GM19452 (cell line): ENCODE measurements at regions not wholly inside any gene's neighbourhood (a gene's known extent, or its start where the extent isn't known, plus 50 kb on each side); places are given as distances from the start of the nearest gene placed in this dataset.

ENCODE experiments used
- ATAC-seq: cut with Tn5 transposase; IDR thresholded peaks from one replicate; pipeline ENCODE4 v1.9.1; 2021; ENCODE audit not compliant: unreplicated experiment

DNA sequence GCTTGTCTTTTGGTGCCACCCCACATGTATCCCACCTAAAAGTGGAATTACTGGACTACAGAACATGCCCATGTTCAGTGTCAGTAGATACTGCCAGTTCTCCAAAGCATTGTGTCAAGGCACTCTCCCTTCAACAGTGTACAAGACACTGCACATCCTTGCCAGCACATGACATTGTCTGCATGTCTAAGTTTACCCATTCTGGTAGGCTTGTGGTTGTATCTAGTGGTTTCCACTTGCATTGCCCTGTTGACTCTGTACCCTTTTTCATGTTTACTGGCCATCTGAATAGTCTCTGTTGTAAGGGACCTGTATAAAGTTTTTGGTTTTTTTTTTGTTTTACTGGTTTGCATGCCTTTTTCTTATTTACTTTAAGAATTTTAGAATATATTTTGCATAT, 222.4 kb upstream of the CNR1 start:
- ATAC-seq = no peak

DNA sequence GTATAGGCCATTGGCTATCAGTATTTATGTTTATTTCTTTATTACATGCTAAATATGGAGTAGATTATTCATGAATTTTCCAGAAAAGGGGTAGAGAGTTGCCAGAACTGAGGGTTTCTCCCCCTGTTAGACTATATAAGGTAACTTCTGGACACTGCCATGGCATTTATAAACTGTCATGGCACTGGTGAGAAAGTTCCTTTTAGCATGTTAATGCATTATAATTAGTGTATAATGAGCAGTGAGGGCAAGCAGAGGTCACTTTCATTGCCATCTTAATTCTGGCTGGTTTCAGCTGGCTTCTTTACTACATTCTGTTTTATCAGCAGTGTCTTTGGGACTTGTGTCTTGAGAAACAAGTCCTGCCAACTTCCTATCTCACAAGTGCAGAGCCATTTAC, 220.0 kb upstream of the CNR1 start:
- no peak for ATAC-seq

DNA sequence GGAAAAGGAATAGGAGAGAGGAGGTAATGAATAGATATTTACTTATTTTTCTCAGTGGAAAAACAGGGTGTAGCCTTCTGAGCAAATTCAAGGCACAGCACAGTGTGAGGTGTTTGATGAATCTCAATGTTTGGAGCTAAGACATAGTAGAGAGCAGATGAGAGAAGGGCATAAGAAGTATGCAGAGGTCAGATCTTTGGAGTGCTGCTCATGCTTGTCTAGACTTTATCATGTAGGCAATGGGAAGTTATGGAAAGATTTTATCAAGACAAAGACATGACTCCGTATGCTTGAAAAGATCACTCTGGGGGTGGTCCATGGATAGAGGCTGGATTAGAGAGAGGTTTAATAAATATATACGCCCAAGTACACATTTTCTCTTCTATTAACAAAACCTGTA, 217.0 kb upstream of the CNR1 start:
- no peak for ATAC-seq

GRCh38 chr6:88381289-88381642, 215.1 kb upstream of the CNR1 start:
- ATAC-seq = no peak

DNA sequence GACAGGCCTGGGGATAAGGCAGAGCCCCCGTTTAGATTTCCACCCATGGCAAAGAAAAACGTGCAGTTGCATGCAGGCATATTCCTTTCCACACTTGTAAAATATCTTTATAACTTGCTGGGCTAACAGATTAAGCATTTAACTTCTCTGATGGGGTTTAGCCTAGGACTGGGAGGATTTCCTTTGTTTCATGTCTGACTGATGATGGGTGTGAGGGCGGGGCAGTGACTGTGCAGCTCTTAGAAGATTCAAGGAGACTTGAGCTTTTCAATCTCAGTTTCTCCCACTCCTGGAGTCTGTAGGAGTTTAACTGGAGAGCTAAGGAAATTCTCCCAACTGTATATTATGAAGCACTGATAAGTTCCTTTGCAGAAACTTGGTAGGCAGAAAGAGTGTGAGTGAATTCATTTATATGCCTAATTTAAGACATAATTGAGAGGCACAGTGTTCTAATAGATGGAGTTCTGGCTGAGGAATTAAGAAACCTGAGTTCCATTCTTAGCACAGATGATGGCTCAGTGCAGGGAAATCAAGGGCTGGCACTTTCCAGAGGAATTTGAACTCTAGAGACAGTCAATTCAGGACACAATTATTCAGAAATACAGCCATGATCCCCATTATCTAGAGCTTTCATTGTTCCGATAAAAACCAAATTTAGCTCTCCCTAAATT, 214.6 kb upstream of the CNR1 start:
- ATAC-seq = no peak

GRCh38 chr6:88380083-88380482, 213.9 kb upstream of the CNR1 start:
- no peak for ATAC-seq

- no peak for ATAC-seq
Observed at GRCh38 chr6:88378639-88379038, 212.5 kb upstream of the CNR1 start.

DNA sequence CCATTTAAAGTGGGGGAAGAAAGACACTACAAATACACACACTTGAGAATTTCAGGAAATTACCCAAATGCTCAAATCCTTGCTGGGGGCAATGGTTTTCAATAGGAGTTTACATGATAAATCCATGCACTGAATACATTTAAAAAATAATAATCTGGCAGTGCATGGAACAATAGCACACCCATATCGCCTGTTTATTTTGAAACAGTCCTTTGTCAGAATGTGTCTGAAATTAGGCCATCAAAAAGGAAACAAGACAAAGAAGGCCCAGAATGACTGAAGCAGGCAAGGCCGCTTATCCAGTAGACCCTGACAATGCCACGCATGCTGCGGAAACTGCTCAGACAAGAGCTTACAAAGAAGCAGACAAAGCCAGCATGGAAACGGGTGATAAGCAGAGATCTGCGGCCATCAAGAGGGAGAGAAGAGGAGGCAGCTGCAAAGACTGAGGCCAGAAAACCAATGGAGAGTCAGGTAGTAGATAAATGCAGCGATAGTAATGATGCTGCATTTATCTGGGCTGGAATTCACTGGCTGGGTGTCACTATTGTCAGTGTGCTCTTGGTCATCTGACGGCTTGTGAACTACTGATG, 211.9 kb upstream of the CNR1 start:
- no peak for ATAC-seq

DNA sequence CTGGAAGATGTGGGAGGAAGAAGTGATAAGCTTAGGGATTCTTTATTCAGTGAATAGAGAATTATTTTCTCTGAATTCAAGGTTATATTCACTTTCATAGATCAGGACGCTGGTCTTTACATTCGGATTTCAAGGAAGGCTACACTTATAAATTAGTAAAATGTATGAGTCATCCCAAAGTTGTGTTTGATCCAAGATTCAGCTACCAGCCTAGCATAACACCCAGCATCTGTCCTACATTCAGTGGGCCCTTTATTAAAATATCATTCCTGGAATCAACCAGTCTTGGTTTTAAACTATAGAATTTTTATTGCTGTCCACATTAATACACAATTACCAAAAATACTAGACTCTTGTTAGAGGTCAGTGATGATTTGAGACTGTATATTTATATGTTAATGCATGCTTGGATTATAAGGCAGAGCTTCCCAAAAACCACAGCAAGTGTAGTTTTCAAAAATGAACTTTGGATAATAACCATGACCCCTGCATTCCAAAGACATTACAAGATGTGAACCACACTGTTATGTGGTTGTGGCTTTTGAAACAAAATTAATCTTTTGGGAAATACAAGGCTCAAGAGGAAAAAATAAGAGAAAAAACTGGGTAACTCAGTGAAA, 210.7 kb upstream of the CNR1 start:
- no peak for ATAC-seq

GRCh38 chr6:88376197-88376596, 210.1 kb upstream of the CNR1 start:
- ATAC-seq = no peak

DNA sequence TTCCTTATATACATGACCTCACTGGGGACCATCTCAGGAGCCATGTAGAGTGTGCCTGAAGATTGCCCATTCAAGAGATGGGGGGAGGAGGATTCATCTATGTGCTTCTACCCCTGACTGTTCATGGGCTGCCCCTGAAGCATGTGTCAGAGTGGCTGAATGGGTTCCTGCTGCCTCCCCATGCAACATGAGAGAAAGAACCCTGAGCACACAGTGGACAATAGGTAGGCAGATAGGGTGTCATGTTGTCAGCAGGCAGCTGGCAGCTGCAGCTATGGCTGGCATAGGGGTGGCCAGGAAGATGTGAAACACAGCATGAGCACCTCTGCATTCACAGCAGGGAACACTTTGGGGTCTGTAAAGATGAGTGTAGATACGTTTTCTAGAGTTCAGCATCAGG, 208.4 kb upstream of the CNR1 start:
- no peak for ATAC-seq

- ATAC-seq = no peak
Observed at GRCh38 chr6:88371480-88371879, 205.3 kb upstream of the CNR1 start.

DNA sequence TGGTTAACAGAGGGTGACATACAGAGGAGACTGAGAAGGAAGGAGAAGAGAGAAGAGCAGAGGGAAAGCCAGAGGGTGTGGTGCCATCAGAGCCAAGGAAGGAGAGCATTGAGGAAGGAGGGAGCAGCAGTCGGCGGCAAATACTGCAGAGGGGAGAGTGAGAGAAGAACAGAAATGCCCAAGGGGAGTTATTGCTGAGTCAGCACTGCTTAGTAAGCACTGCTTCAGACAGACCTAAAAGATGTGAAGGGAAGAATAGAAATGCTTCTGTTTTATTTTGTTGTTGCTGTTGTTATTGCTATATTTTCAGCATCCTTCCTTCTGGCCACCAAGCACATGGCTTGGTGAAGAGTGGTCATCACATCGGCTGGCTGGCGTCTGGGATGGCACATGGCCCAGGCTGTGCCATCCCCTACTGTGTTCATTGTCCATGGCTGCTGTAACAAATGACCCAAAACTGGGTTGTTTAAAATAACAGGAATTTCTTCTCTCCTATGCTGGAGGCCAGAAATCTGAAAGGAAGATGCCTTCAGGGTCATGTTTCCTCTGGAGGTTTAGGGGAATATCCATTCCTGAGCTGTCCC, 204.1 kb upstream of the CNR1 start:
- ATAC-seq = no peak

- no peak for ATAC-seq
Observed at GRCh38 chr6:88369262-88369661, 203.1 kb upstream of the CNR1 start.

GRCh38 chr6:88368071-88368787, 202.1 kb upstream of the CNR1 start:
- ATAC-seq = no peak

DNA sequence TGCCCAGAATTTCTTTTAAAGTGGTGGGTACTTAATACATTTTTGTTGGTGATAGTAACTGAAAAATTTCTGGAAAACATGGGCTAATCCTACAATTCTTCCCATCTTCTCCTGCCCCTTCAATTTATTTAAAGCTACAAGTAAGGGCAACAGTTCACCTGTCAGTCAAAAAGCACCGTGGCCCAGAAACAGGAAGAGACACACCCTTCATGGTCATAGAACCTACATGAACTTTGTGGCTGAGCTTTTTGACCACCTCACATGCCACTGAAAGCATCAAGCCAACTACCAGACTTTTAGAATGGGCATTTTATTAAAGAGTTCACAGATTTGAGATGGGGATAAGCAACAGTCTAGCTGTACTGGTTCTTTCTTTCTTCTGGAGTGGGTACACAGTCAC, 201.1 kb upstream of the CNR1 start:
- no peak for ATAC-seq

- ATAC-seq = no peak
Observed at GRCh38 chr6:88366672-88367071, 200.5 kb upstream of the CNR1 start.

DNA sequence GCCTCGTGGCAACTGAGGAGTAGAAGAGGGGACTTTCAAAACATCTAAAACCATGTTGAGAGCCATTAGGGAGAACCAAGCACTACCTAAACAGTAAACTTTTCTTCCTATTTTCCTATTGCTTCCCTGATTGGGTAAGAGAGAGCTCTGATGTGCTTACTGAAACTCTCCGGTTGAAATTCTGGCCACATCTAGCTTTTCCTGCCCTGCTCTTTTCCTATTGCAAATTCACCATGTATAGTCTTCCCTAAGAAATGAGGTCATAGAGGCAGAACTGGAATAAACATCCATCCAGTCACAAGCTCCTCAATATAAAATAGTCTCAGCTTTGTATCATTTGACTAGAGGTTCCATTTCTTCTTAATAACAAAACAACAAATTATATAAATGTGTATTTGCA, 199.5 kb upstream of the CNR1 start:
- no peak for ATAC-seq

DNA sequence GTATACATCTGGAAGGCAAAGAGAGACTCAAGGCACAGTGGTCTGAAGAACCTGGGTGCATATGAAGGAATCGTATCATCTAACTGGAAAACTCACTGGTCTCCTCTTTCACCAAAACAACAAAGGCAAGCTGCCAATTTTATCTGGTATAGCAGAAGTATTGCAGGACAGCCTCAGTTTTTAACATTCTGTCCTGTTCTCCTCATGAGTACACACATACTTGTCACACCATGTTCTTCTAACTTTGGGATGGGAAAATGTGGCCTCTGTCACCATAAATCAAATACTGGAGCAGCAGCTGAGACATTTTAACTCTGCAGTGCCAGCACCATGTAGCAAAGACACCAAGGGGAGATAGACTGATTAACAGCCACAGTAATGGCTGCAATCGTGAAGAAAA, 199.1 kb upstream of the CNR1 start:
- ATAC-seq = no peak

- no peak for ATAC-seq
Observed at GRCh38 chr6:88361754-88362153, 195.6 kb upstream of the CNR1 start.

DNA sequence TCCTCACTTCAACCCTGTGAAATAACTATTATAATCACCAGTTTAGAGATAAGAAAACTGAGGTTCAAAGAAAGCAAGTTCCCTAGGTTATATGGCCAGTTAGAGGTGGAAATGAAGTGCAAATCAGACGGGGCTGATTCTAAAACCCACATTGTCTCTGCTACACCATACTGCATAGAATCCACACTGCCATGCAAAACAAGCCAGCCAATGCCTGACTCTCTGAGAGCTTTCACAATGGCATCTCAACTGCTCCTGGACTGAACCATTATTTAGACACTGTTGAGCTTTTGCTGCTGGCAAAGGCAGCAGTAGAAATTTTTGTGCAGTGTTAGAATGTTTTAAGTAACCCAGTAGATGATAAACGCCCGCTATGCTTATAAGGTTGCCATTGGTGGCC, 195.2 kb upstream of the CNR1 start:
- no peak for ATAC-seq
